Skeletal muscle satellite cell (primary cell): ENCODE measurements at regions not wholly inside any gene's neighbourhood (a gene's known extent, or its start where the extent isn't known, plus 50 kb on each side); places are given as distances from the start of the nearest gene placed in this dataset.

ENCODE experiments used
- H3K27me3 ChIP-seq: 2 replicates; pipeline ENCODE4 v1.7.0; 2013; ENCODE audit warnings: low read length; ENCODE audit not compliant: control insufficient read depth, insufficient read depth
- H3K36me3 ChIP-seq: 2 replicates; pipeline ENCODE4 v1.7.0; 2013; ENCODE audit warnings: mild to moderate bottlenecking, control low read depth, low read length; ENCODE audit not compliant: insufficient read depth
- H3K4me1 ChIP-seq: 2 replicates; pipeline ENCODE4 v1.7.0; 2013; ENCODE audit warnings: low read length; ENCODE audit not compliant: control insufficient read depth, insufficient read depth
- H3K4me2 ChIP-seq: 2 replicates; pipeline ENCODE4 v1.7.0; 2013; ENCODE audit warnings: mild to moderate bottlenecking, low read length
- H3K4me3 ChIP-seq: 2 replicates; pipeline ENCODE4 v1.7.0; 2013; ENCODE audit warnings: low read length
- H3K9ac ChIP-seq: 2 replicates; pipeline ENCODE4 v1.7.0; 2013; ENCODE audit warnings: mild to moderate bottlenecking, low read depth, low read length, moderate library complexity
- H3K9me3 ChIP-seq: replicated peaks from 2 replicates; pipeline ENCODE4 v1.7.0; 2013; ENCODE audit warnings: mild to moderate bottlenecking, control low read depth, low read length

DNA sequence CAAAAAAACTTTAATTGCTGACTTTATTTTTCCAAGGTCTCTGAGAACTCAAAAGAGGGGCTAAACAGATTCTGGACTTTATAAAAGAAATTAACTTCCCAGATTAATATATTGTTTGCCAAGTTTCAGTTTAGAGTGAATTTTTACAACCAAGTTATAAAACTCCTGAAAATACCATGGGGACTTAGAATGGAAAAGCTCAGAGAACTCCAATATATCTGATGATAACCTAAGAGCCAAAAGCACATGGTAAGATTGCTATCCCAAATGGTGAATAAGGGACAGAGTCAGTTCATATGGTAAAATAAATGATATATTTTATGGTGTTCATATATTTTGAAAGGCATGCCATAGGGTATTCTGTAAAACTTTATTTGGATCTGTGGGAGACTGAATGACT, 470.9 kb downstream of the TTLL7 start:
- H3K4me2 ChIP-seq = no peak overlapping the region
- H3K9me3 ChIP-seq = no peaks in the 10 kb centered on the region
- no peak overlapping the region for H3K9ac ChIP-seq
- H3K4me3 ChIP-seq = no peak overlapping the region
- no peaks in the 10 kb centered on the region for H3K4me1 ChIP-seq
- no peaks in the 10 kb centered on the region for H3K36me3 ChIP-seq
- H3K27me3 ChIP-seq = no peaks in the 10 kb centered on the region

DNA sequence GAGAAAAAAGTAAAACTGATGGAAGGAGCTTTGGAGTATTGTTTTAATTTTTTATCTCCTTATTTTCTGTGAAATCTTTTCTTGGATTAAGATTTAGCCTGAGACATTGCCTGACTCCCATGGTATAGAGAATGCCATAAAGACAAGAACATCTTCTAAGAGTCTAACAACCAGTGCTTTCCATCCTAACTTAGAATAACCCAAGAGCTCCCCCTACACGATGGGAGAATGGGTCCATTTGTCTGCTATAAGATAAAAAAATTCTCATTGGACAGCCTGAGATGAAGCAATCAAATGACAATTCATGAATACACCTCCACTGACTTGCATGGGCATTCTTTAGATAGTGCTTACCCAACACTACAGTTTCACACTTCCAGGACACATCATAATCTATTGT, 478.1 kb downstream of the TTLL7 start:
- Histone ChIP-seq H3K4me3 (no peak overlapping the region), H3K36me3 (no peaks in the 10 kb centered on the region), H3K27me3 (no peaks in the 10 kb centered on the region)

GRCh38 chr1:83516369-83516768, 482.6 kb downstream of the TTLL7 start:
- Histone ChIP-seq H3K4me2 (no peak overlapping the region), H3K4me3 (no peak overlapping the region), H3K4me1 (no peaks in the 10 kb centered on the region), H3K36me3 (no peaks in the 10 kb centered on the region), H3K9ac (no peak overlapping the region), H3K9me3 (no peaks in the 10 kb centered on the region), H3K27me3 (no peaks in the 10 kb centered on the region)

More for the DNA sequence above, 478.1 kb downstream of the TTLL7 start:
- Histone ChIP-seq H3K4me1 (no peaks in the 10 kb centered on the region), H3K4me2 (no peak overlapping the region), H3K9me3 (no peaks in the 10 kb centered on the region), H3K9ac (no peak overlapping the region)

- Histone ChIP-seq H3K4me3 (no peak overlapping the region), H3K9ac (no peak overlapping the region), H3K36me3 (no peaks in the 10 kb centered on the region), H3K4me2 (no peak overlapping the region), H3K9me3 (no peaks in the 10 kb centered on the region), H3K27me3 (no peaks in the 10 kb centered on the region), H3K4me1 (no peaks in the 10 kb centered on the region)
These were observed 483.3 kb downstream of the TTLL7 start for GRCh38 chr1:83515578-83516154.

- H3K36me3 ChIP-seq = no peaks in the 10 kb centered on the region
- no peaks in the 10 kb centered on the region for H3K27me3 ChIP-seq
- no peaks in the 10 kb centered on the region for H3K4me1 ChIP-seq
- H3K4me3 ChIP-seq = no peak overlapping the region
- no peak overlapping the region for H3K9ac ChIP-seq
- H3K4me2 ChIP-seq = no peak overlapping the region
- H3K9me3 ChIP-seq = no peaks in the 10 kb centered on the region
These were observed 486.3 kb downstream of the TTLL7 start for GRCh38 chr1:83512373-83513193.

DNA sequence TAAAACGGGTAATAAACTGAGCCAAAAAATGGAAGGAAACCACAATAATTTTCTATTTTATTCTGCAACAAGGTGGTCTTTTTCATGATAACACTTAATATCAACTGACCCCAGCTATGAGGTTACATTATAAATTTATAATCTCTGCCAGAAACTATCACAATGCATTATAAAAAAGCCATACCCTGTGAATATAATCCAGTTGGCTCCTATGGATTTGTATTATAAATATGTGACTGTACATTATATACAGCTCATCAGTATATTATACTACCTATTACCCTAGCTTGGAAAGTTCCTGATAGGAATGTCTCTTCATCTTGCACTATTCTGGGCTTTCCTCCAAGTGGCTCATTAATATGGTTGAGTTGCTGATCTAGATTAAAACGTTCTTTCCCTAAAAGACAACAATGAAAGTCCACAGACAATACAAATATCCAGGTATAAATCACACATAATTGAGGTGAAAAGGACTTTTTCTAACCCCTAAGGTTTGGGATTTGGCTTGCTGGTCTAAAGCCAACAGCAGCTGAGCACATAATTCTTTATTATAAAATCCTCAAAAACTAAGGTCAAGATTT, 487.7 kb downstream of the TTLL7 start:
- Histone ChIP-seq H3K4me3 (no peak overlapping the region), H3K9ac (no peak overlapping the region), H3K36me3 (no peaks in the 10 kb centered on the region), H3K4me1 (no peaks in the 10 kb centered on the region), H3K4me2 (no peak overlapping the region), H3K27me3 (no peaks in the 10 kb centered on the region), H3K9me3 (no peaks in the 10 kb centered on the region)

DNA sequence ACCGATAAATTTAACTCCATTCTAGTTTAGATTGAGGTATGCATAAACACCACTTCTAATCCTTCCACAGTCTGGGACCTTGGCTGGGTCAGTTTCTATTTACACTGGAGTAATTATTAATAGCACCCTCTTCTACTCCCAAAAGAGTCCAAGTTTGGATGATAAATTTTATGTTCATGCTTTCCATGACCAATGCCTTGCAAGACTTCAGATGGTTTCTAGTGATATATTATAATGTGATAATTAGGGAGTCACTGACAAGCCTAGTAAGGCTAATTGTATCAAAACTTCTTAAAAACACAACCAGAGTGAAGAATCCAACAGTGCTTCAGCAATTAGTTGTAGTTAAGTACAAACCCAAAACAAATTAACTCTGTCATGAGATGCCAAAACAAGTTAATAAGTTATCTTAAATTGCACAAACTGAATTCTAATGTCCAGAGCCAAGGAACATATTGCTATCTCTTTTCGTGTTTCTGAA, 489.6 kb downstream of the TTLL7 start:
- H3K4me2 ChIP-seq = no peak overlapping the region
- H3K36me3 ChIP-seq = no peaks in the 10 kb centered on the region
- no peak overlapping the region for H3K4me3 ChIP-seq
- no peaks in the 10 kb centered on the region for H3K9me3 ChIP-seq
- no peaks in the 10 kb centered on the region for H3K4me1 ChIP-seq
- no peak overlapping the region for H3K9ac ChIP-seq
- H3K27me3 ChIP-seq = no peaks in the 10 kb centered on the region

DNA sequence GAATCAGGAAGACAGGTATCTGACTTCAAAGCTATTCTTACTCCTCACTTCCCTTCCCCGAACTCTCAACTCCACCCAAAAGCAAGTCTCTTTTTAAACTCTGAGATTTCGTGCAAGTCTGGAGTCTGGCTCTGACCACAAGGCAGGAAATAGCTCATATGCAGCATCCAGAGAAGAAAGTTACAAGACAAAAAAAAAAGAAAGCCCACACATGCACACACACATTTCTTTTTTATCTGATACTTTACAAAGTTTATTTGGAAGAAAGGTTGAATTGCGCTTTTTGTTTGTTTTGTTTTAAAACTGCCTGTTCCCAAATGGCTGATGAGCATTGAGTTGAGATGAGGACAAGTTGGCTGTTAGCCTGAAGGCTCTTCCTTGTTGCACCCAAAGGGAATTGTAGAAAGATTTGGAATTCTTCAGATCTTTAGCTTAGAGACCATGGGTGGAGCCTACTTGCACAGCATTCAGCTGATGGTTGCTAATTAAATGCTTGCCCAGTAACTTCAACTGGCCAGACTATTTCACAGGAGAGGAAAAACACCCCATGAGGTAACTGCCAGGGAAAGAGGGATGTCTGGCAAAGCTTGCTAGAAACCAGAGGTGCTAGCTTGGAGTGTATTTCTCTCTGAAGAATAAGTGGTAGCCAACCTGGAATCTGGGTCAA, 490.3 kb downstream of the TTLL7 start:
- no peaks in the 10 kb centered on the region for H3K9me3 ChIP-seq
- no peaks in the 10 kb centered on the region for H3K36me3 ChIP-seq
- H3K4me2 ChIP-seq = peak overlapping the region; percentile 15
- H3K4me1 ChIP-seq = no peaks in the 10 kb centered on the region
- no peak overlapping the region for H3K4me3 ChIP-seq
- no peak overlapping the region for H3K9ac ChIP-seq
- no peaks in the 10 kb centered on the region for H3K27me3 ChIP-seq

DNA sequence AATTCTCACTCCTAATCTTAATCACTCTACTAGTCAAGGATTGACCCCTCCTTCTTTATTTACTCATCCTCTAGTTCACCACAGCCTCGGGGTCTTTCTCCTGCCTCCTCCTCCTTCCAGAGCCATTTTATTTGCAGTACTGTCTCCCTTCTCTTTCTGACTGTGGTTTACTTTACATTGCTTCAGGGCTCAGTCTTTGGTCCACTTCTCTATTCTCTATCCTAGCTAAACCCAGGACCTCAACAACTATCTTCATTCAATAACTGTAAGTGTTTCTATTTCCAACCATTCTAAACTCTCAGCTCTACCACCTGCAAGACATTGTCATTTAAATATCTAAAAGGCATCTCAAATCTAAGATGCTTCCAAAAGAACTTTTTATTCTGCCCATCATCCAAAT, 493.8 kb downstream of the TTLL7 start:
- Histone ChIP-seq H3K4me1 (no peaks in the 10 kb centered on the region), H3K4me3 (no peak overlapping the region), H3K9me3 (no peaks in the 10 kb centered on the region), H3K4me2 (no peak overlapping the region), H3K27me3 (no peaks in the 10 kb centered on the region), H3K36me3 (no peaks in the 10 kb centered on the region), H3K9ac (no peak overlapping the region)

GRCh38 chr1:83503153-83503552, 495.8 kb downstream of the TTLL7 start:
- Histone ChIP-seq H3K4me3 (no peak overlapping the region), H3K4me2 (no peak overlapping the region), H3K36me3 (no peaks in the 10 kb centered on the region), H3K9ac (no peak overlapping the region), H3K4me1 (no peaks in the 10 kb centered on the region), H3K9me3 (no peaks in the 10 kb centered on the region), H3K27me3 (no peaks in the 10 kb centered on the region)

GRCh38 chr1:83500987-83501591, 497.8 kb downstream of the TTLL7 start:
- Histone ChIP-seq H3K4me2 (no peak overlapping the region), H3K27me3 (no peaks in the 10 kb centered on the region), H3K4me1 (no peaks in the 10 kb centered on the region), H3K4me3 (no peak overlapping the region), H3K9me3 (no peaks in the 10 kb centered on the region), H3K9ac (no peak overlapping the region), H3K36me3 (no peaks in the 10 kb centered on the region)
